Left ventricle myocardium inferior (tissue), 1 donor: ENCODE measurements at regions not wholly inside any gene's neighbourhood (a gene's known extent, or its start where the extent isn't known, plus 50 kb on each side); places are given as distances from the start of the nearest gene placed in this dataset.

Experiments used
- DNase-seq: peaks from one replicate; pipeline ENCODE4 v3.0.0-alpha.2; 2020
- H3K27ac ChIP-seq: fragments of 200-600 bp; replicated peaks from 2 replicates; pipeline ENCODE4 v1.8.0; 2021
- H3K27me3 ChIP-seq: fragments of 200-600 bp; 2 replicates; pipeline ENCODE4 v1.8.0; 2021; ENCODE audit warnings: low read depth
- H3K36me3 ChIP-seq: fragments of 200-600 bp; 2 replicates; pipeline ENCODE4 v1.8.0; 2021
- H3K4me1 ChIP-seq: fragments of 200-600 bp; 2 replicates; pipeline ENCODE4 v1.8.0; 2021
- H3K4me3 ChIP-seq: fragments of 200-600 bp; 2 replicates; pipeline ENCODE4 v1.8.0; 2021; ENCODE audit warnings: mild to moderate bottlenecking, moderate library complexity
- H3K9me3 ChIP-seq: fragments of 200-600 bp; replicated peaks from 2 replicates; pipeline ENCODE4 v1.8.0; 2021
- intact Hi-C: fragments of 100-400 bp; cut with micrococcal nuclease; formaldehyde crosslinking; loops from one replicate; pipeline ENCODE4 v1.11.0; 2022
- TF ChIP-seq, protein P1 (sequence below): fragments of 200-600 bp; IDR thresholded peaks from 2 replicates; pipeline ENCODE4 v1.8.0; 2021; ENCODE audit warnings: antibody characterized with exemption, mild to moderate bottlenecking, borderline replicate concordance
- donor health status: DM: no; HTN: yes; CAD: no; lungs with severe emphysema.

DNA sequence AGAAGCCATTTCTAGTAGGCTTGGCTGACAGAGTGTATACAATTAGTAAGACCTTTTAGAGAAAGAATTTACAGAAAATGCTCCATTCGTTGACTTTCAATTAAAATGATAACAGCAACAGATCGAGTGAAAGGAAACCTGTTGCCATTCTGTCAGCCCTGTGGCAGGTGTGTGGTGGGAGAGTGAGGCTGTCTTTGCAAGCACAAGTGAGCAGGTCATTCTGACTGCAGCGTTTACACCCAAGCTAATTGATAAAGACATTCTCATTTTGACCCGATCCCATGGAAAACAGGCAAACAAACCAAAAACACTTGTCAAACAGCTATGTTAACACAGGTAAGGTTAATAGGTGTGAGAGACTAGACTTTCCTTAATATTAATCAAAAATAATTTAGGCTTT lies 257.3 kb downstream of the PTBP2 start:
- TF ChIP-seq, protein P1, sequence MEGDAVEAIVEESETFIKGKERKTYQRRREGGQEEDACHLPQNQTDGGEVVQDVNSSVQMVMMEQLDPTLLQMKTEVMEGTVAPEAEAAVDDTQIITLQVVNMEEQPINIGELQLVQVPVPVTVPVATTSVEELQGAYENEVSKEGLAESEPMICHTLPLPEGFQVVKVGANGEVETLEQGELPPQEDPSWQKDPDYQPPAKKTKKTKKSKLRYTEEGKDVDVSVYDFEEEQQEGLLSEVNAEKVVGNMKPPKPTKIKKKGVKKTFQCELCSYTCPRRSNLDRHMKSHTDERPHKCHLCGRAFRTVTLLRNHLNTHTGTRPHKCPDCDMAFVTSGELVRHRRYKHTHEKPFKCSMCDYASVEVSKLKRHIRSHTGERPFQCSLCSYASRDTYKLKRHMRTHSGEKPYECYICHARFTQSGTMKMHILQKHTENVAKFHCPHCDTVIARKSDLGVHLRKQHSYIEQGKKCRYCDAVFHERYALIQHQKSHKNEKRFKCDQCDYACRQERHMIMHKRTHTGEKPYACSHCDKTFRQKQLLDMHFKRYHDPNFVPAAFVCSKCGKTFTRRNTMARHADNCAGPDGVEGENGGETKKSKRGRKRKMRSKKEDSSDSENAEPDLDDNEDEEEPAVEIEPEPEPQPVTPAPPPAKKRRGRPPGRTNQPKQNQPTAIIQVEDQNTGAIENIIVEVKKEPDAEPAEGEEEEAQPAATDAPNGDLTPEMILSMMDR: no peak
- Histone ChIP-seq H3K4me1 (no peaks in the 10 kb centered on the region), H3K4me3 (no peak overlapping the region), H3K27me3 (peaks cover 6% of the 10 kb centered on the region), H3K9me3 (no peaks in the 10 kb centered on the region), H3K27ac (no peak overlapping the region), H3K36me3 (no peaks in the 10 kb centered on the region)
- DNase-seq: no peak
- intact Hi-C loops: no loop called here

DNA sequence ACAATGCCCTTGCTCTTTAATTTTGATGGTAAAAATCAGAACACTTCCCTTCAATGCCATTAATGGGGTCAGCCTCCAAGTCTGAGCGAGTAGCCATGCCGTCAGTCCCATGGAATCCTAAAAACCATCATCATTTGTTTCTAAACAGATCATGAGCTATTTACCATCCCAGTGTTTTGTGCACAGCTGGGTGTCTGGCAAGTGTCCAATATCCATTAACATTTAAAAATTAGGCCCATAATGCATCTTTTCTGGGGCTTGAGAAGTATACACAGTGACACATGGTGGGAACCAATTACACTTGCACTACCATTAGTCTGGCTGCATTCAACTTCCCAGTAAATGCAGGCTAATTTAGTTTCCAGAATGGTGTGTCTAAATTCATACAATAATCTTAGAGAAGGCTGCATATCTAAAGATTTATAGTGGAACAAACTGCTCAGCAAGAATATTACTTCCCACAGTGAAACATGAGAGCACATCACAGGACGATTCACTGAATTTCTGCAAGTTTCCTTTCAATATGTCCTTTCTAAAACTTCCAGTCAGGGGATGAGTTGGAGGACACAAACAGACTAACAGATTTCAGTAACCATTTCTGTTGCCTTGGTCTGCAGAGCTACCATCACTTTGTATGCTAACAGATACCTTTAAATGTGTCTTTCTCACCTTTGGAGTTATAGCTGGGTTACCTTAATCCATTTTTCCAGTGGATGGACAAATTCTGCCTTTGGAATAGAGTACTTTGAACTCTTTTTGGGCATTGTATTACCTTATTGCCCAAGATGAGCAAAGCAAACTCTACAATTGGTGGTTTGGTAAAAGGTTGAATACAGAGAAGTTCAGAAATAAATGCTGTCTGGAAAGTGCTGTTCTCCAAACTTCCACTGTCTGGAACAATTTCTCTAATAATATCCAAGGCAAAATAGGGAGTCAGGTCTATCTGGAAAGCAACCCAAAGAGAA lies 258.0 kb downstream of the PTBP2 start:
- no peak overlapping the region for H3K4me3 ChIP-seq
- TF ChIP-seq, protein P1: no peak
- H3K36me3 ChIP-seq: no peaks in the 10 kb centered on the region
- no peak overlapping the region for H3K27ac ChIP-seq
- DNase-seq: no peak
- no peaks in the 10 kb centered on the region for H3K4me1 ChIP-seq
- intact Hi-C loops: no loop called here
- no peaks in the 10 kb centered on the region for H3K9me3 ChIP-seq
- H3K27me3 ChIP-seq: no peaks in the 10 kb centered on the region

DNA sequence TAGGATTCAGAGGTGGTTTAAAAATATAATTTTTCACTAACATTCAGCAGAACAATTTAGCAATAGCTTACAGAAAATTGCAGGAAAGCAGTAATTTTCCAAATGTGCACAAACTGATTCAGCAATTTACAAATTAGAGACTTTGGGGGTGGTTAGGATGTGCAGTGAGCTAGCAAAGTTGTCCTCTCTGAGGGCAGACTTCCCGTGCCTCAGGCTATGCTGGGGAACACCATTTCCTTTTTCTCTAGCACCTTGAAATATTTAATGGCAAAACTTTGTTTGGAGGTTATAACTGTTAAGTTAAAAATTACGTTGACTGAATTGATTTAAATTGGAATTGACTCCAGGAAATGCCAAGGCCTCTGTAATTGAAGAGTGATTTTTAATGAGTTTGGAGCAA lies 258.9 kb downstream of the PTBP2 start:
- H3K4me3 ChIP-seq: no peak overlapping the region
- DNase-seq: no peak
- H3K27ac ChIP-seq: no peak overlapping the region
- H3K4me1 ChIP-seq: no peaks in the 10 kb centered on the region
- H3K36me3 ChIP-seq: no peaks in the 10 kb centered on the region
- no peaks in the 10 kb centered on the region for H3K27me3 ChIP-seq
- H3K9me3 ChIP-seq: no peaks in the 10 kb centered on the region
- TF ChIP-seq, protein P1: no peak
- intact Hi-C loops: no loop called here

DNA sequence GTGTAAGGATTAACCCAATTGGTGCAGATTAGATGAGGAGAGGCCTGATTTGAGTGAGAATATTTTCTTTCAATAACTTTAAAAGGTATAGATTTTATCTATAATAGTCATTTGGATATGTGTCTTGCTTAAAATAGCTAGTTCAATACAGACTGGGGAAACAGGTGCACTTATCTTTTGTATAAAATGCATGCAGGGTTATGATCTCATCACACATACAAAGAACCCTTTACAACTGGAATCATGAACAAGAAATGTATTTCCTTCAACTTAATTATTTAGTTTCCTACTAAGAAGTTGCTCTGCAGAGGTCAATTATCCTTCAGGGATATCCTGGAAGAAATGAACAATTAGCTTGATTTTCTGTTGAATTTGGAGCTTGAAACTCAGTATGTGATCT lies 259.6 kb downstream of the PTBP2 start:
- Histone ChIP-seq H3K4me3 (no peak overlapping the region), H3K27me3 (no peaks in the 10 kb centered on the region), H3K27ac (no peak overlapping the region), H3K9me3 (no peaks in the 10 kb centered on the region), H3K4me1 (no peaks in the 10 kb centered on the region), H3K36me3 (no peaks in the 10 kb centered on the region)
- intact Hi-C loops: no loop called here
- TF ChIP-seq, protein P1: no peak
- no peak for DNase-seq

DNA sequence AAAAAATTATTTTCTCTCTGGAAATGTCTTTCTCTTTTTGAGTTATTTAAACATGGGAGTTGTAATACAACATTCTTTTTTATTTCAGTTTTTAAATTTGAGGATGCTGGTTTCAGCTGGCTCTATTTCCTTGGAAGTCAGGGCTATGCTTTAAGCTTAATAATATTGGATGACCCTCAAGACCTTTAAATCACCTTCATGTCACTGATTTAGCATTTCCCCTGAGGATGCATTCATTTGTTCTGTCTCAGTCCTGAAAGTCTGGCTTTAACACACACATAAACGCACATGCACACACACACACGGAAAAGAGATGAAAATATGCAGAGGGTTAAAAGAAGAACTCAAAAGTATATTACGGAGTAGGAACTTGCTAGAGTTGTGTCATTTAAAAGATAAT lies 260.5 kb downstream of the PTBP2 start:
- H3K27ac ChIP-seq: no peak overlapping the region
- H3K4me3 ChIP-seq: no peak overlapping the region
- no peaks in the 10 kb centered on the region for H3K36me3 ChIP-seq
- no peaks in the 10 kb centered on the region for H3K9me3 ChIP-seq
- intact Hi-C loops: no loop called here
- H3K4me1 ChIP-seq: no peaks in the 10 kb centered on the region
- TF ChIP-seq, protein P1: no peak
- H3K27me3 ChIP-seq: no peaks in the 10 kb centered on the region
- DNase-seq: no peak
